ENCODE measurements at regions not wholly inside any gene's neighbourhood (a gene's known extent, or its start where the extent isn't known, plus 50 kb on each side); places are given as distances from the start of the nearest gene placed in this dataset.

- Histone ChIP-seq H3K4me1 (ENCODE audit: insufficient read depth, low read length) (no peaks in the 10 kb centered on the region), H4K20me1 (ENCODE audit: insufficient read depth, low read length) (no peaks in the 10 kb centered on the region), H3K4me2 (ENCODE audit: insufficient read depth, low read length) (no peak overlapping the region), H3K4me3 (ENCODE audit: insufficient read depth, low read length) (no peak overlapping the region), H3K27me3 (ENCODE audit: insufficient read depth, low read length) (no peaks in the 10 kb centered on the region), H3K36me3 (ENCODE audit: insufficient read depth, low read length) (no peaks in the 10 kb centered on the region), H2AFZ (ENCODE audit: low read length) (no peak overlapping the region), H3K9me3 (ENCODE audit: low read depth, low read length) (no peaks in the 10 kb centered on the region), H3K79me2 (ENCODE audit: insufficient read depth, low read length) (no peaks in the 10 kb centered on the region), H3K27ac (ENCODE audit: low read depth, low read length) (no peak overlapping the region)
- DNase-seq (ENCODE audit: insufficient read length, low spot score, missing footprints): no peak
- TF ChIP-seq CTCF (IDR thresholded peaks at IDR 0.05; ENCODE audit: extremely low read depth, low read depth, low read length): no peak
Measured at GRCh38 chr4:60096676-60097075, 1103.5 kb upstream of the ADGRL3 start.

GRCh38 chr4:60116592-60116991, 1083.5 kb upstream of the ADGRL3 start:
- Histone ChIP-seq H3K36me3 (ENCODE audit: insufficient read depth, low read length) (no peaks in the 10 kb centered on the region), H3K79me2 (ENCODE audit: insufficient read depth, low read length) (no peaks in the 10 kb centered on the region), H2AFZ (ENCODE audit: low read length) (no peak overlapping the region), H3K4me1 (ENCODE audit: insufficient read depth, low read length) (no peaks in the 10 kb centered on the region), H3K27me3 (ENCODE audit: insufficient read depth, low read length) (no peaks in the 10 kb centered on the region), H4K20me1 (ENCODE audit: insufficient read depth, low read length) (no peaks in the 10 kb centered on the region), H3K4me3 (ENCODE audit: insufficient read depth, low read length) (no peak overlapping the region), H3K4me2 (ENCODE audit: insufficient read depth, low read length) (no peak overlapping the region), H3K9me3 (ENCODE audit: low read depth, low read length) (no peaks in the 10 kb centered on the region), H3K27ac (ENCODE audit: low read depth, low read length) (no peak overlapping the region)
- TF ChIP-seq CTCF (IDR thresholded peaks at IDR 0.05; ENCODE audit: extremely low read depth, low read depth, low read length): no peak
- no peak for DNase-seq (ENCODE audit: insufficient read length, low spot score, missing footprints)

GRCh38 chr4:60117726-60118323, 1082.3 kb upstream of the ADGRL3 start:
- H4K20me1 ChIP-seq (ENCODE audit: insufficient read depth, low read length): no peaks in the 10 kb centered on the region
- H3K4me2 ChIP-seq (ENCODE audit: insufficient read depth, low read length): no peak overlapping the region
- no peaks in the 10 kb centered on the region for H3K4me1 ChIP-seq (ENCODE audit: insufficient read depth, low read length)
- no peaks in the 10 kb centered on the region for H3K27me3 ChIP-seq (ENCODE audit: insufficient read depth, low read length)
- no peak for TF ChIP-seq CTCF (IDR thresholded peaks at IDR 0.05; ENCODE audit: extremely low read depth, low read depth, low read length)
- no peak overlapping the region for H3K4me3 ChIP-seq (ENCODE audit: insufficient read depth, low read length)
- H3K27ac ChIP-seq (ENCODE audit: low read depth, low read length): no peak overlapping the region
- H3K36me3 ChIP-seq (ENCODE audit: insufficient read depth, low read length): no peaks in the 10 kb centered on the region
- DNase-seq (ENCODE audit: insufficient read length, low spot score, missing footprints): no peak
- no peaks in the 10 kb centered on the region for H3K79me2 ChIP-seq (ENCODE audit: insufficient read depth, low read length)
- H3K9me3 ChIP-seq (ENCODE audit: low read depth, low read length): no peaks in the 10 kb centered on the region
- H2AFZ ChIP-seq (ENCODE audit: low read length): no peak overlapping the region

- H3K4me1 ChIP-seq (ENCODE audit: insufficient read depth, low read length): no peaks in the 10 kb centered on the region
- no peak for TF ChIP-seq CTCF (IDR thresholded peaks at IDR 0.05; ENCODE audit: extremely low read depth, low read depth, low read length)
- DNase-seq (ENCODE audit: insufficient read length, low spot score, missing footprints): no peak
- no peaks in the 10 kb centered on the region for H3K79me2 ChIP-seq (ENCODE audit: insufficient read depth, low read length)
- no peaks in the 10 kb centered on the region for H3K9me3 ChIP-seq (ENCODE audit: low read depth, low read length)
- H2AFZ ChIP-seq (ENCODE audit: low read length): no peak overlapping the region
- H3K27me3 ChIP-seq (ENCODE audit: insufficient read depth, low read length): no peaks in the 10 kb centered on the region
- no peaks in the 10 kb centered on the region for H3K36me3 ChIP-seq (ENCODE audit: insufficient read depth, low read length)
- H3K27ac ChIP-seq (ENCODE audit: low read depth, low read length): no peak overlapping the region
- H3K4me3 ChIP-seq (ENCODE audit: insufficient read depth, low read length): no peak overlapping the region
- H3K4me2 ChIP-seq (ENCODE audit: insufficient read depth, low read length): no peak overlapping the region
- no peaks in the 10 kb centered on the region for H4K20me1 ChIP-seq (ENCODE audit: insufficient read depth, low read length)
Measured at GRCh38 chr4:60122820-60123219, 1077.3 kb upstream of the ADGRL3 start.

Data from osteoblast (primary cell).